Smooth muscle cell (in vitro differentiated cells): ENCODE measurements at regions not wholly inside any gene's neighbourhood (a gene's known extent, or its start where the extent isn't known, plus 50 kb on each side); places are given as distances from the start of the nearest gene placed in this dataset.

ENCODE experiments used
- DNase-seq: peaks from one replicate; lab custom pipeline; 2025; ENCODE audit not compliant: unreplicated experiment; lab: John Stamatoyannopoulos, UW
- H2AFZ ChIP-seq: fragments of 200-600 bp; sonication (generic); 2 replicates; pipeline ENCODE4 v1.6.0; 2016; ENCODE audit warnings: antibody characterized with exemption, low read depth, mild to moderate bottlenecking
- H3F3A ChIP-seq: fragments of 200-600 bp; sonication (generic); 2 replicates; pipeline ENCODE4 v1.6.0; 2017; ENCODE audit warnings: antibody characterized with exemption, low read depth
- H3K27ac ChIP-seq: fragments of 200-600 bp; sonication (generic); 2 replicates; pipeline ENCODE4 v1.5.1; 2016; ENCODE audit warnings: low read depth, mild to moderate bottlenecking
- H3K27me3 ChIP-seq: fragments of 200-600 bp; sonication (generic); 2 replicates; pipeline ENCODE4 v1.6.1; 2016; ENCODE audit warnings: low read depth, mild to moderate bottlenecking
- H3K36me3 ChIP-seq: fragments of 200-600 bp; sonication (generic); 2 replicates; pipeline ENCODE4 v1.5.1; 2016; ENCODE audit warnings: low read depth
- H3K4me1 ChIP-seq: fragments of 200-600 bp; sonication (generic); 2 replicates; pipeline ENCODE4 v1.5.1; 2016; ENCODE audit warnings: low read depth
- H3K4me2 ChIP-seq: fragments of 200-600 bp; sonication (generic); 2 replicates; pipeline ENCODE4 v1.6.0; 2016; ENCODE audit warnings: mild to moderate bottlenecking
- H3K4me3 ChIP-seq: fragments of 200-600 bp; sonication (generic); 2 replicates; pipeline ENCODE4 v1.5.1; 2016; ENCODE audit warnings: mild to moderate bottlenecking
- H3K79me2 ChIP-seq: fragments of 200-600 bp; sonication (generic); 2 replicates; pipeline ENCODE4 v1.6.0; 2016; ENCODE audit warnings: low read depth, mild to moderate bottlenecking
- H3K9ac ChIP-seq: fragments of 200-600 bp; sonication (generic); 2 replicates; pipeline ENCODE4 v1.6.0; 2016; ENCODE audit warnings: low read depth
- H3K9me3 ChIP-seq: fragments of 200-600 bp; sonication (generic); replicated peaks from 2 replicates; pipeline ENCODE4 v1.5.1; 2016; ENCODE audit warnings: low read depth
- H4K20me1 ChIP-seq: fragments of 200-600 bp; sonication (generic); 2 replicates; pipeline ENCODE4 v1.6.0; 2016; ENCODE audit warnings: low read depth
- CTCF ChIP-seq: fragments of 200-600 bp; sonication (generic); IDR thresholded peaks from 2 replicates; pipeline ENCODE4 v1.5.1; 2017; ENCODE audit warnings: borderline replicate concordance, mild to moderate bottlenecking, antibody characterized with exemption; ENCODE audit not compliant: insufficient read depth, poor library complexity, severe bottlenecking
- WGBS: methylation state at CpG from one replicate; pipeline ENCODE4 v1.1.7; 2016; ENCODE audit warnings: low lambda C conversion rate; 5-methylcytosine and 5-hydroxymethylcytosine counted together

GRCh38 chr11:87440076-87440770 lies 402.5 kb downstream of the TMEM135 start:
- Histone ChIP-seq H3K9me3 (no peaks in the 10 kb centered on the region), H2AFZ (no peak overlapping the region), H3K27ac (no peak overlapping the region), H3K36me3 (no peaks in the 10 kb centered on the region), H3K27me3 (no peaks in the 10 kb centered on the region), H3F3A (no peaks in the 10 kb centered on the region), H3K4me3 (no peak overlapping the region), H3K4me2 (no peak overlapping the region), H3K9ac (no peak overlapping the region), H3K4me1 (no peaks in the 10 kb centered on the region), H3K79me2 (no peaks in the 10 kb centered on the region), H4K20me1 (no peaks in the 10 kb centered on the region)
- WGBS = 82% methylated on average over 3 of the region's 3 CpGs
- TF ChIP-seq CTCF = no peak
- no peak for DNase-seq

- H3K4me2 ChIP-seq = peak overlapping the region; percentile 41
- H3K79me2 ChIP-seq = no peaks in the 10 kb centered on the region
- H3K9ac ChIP-seq = no peak overlapping the region
- peak overlapping the region; percentile 12 for H3K27ac ChIP-seq
- no peaks in the 10 kb centered on the region for H3K36me3 ChIP-seq
- H3F3A ChIP-seq = no peaks in the 10 kb centered on the region
- no peak overlapping the region for H2AFZ ChIP-seq
- H3K4me3 ChIP-seq = no peak overlapping the region
- H4K20me1 ChIP-seq = no peaks in the 10 kb centered on the region
- no peaks in the 10 kb centered on the region for H3K4me1 ChIP-seq
- no peak for TF ChIP-seq CTCF
- H3K9me3 ChIP-seq = no peaks in the 10 kb centered on the region
- DNase-seq = no peak
- 65% methylated on average over 1 of the region's 1 CpG for WGBS
- H3K27me3 ChIP-seq = no peaks in the 10 kb centered on the region
Observed at GRCh38 chr11:87438416-87438815, 400.7 kb downstream of the TMEM135 start.

GRCh38 chr11:87437844-87438223 lies 400.1 kb downstream of the TMEM135 start:
- DNase-seq = no peak
- Histone ChIP-seq H3K4me3 (no peak overlapping the region), H3K9ac (no peak overlapping the region), H3K79me2 (no peaks in the 10 kb centered on the region), H3K9me3 (no peaks in the 10 kb centered on the region), H3F3A (no peaks in the 10 kb centered on the region), H3K36me3 (no peaks in the 10 kb centered on the region), H3K4me1 (no peaks in the 10 kb centered on the region), H2AFZ (no peak overlapping the region), H3K4me2 (peak overlapping the region; percentile 41), H4K20me1 (no peaks in the 10 kb centered on the region), H3K27ac (no peak overlapping the region), H3K27me3 (no peaks in the 10 kb centered on the region)
- no peak for TF ChIP-seq CTCF
